ENCODE measurements at regions not wholly inside any gene's neighbourhood (a gene's known extent, or its start where the extent isn't known, plus 50 kb on each side); places are given as distances from the start of the nearest gene placed in this dataset.

- TF ChIP-seq ZNF174 (tag by site-specific recombination; IDR thresholded peaks at IDR 0.05) = no peak
- no peak for TF ChIP-seq ZBTB17 (tag by site-specific recombination; IDR thresholded peaks at IDR 0.05)
- no peak for TF ChIP-seq ZNF670 (tag by site-specific recombination; IDR thresholded peaks at IDR 0.05; ENCODE audit: low read depth)
- TF ChIP-seq ZNF404 (tag by site-specific recombination; IDR thresholded peaks at IDR 0.05) = no peak
- no peak for TF ChIP-seq ZNF473 (tag by site-specific recombination; IDR thresholded peaks at IDR 0.05)
- no peak for TF ChIP-seq ZNF266 (tag by site-specific recombination; IDR thresholded peaks at IDR 0.05; ENCODE audit: low read depth)
- TF ChIP-seq ZNF184 (tag by site-specific recombination; IDR thresholded peaks at IDR 0.05) = no peak
- TF ChIP-seq GLIS2 (tag by site-specific recombination; IDR thresholded peaks at IDR 0.05) = no peak
These were observed 337.5 kb downstream of the GRIA2 start for GRCh38 chr4:157558016-157558415.
